Gastroesophageal sphincter (tissue), 4 donors: ENCODE measurements at regions not wholly inside any gene's neighbourhood (a gene's known extent, or its start where the extent isn't known, plus 50 kb on each side); places are given as distances from the start of the nearest gene placed in this dataset.

Source experiments
- ATAC-seq: fragments of 150-250 bp; one replicate; pipeline ENCODE4 v1.9.1; 2016; ENCODE audit warnings: mild to moderate bottlenecking, moderate library complexity
- H3K27ac ChIP-seq, 4 donors: fragments of 200-600 bp; sonication (generic) in 3 of 4; 1 replicate in 3 of 4; 2 replicates in 1 of 4; pipeline ENCODE4 v1.5.1; 2016 to 2019
- H3K27me3 ChIP-seq: fragments of 200-600 bp; sonication (generic); one replicate; pipeline ENCODE4 v1.5.1; 2019
- H3K36me3 ChIP-seq, 2 donors: fragments of 200-600 bp; sonication (generic); one replicate each; pipeline ENCODE4 v1.5.1; 2019; ENCODE audit warnings: control low read depth in 1 of 2
- H3K4me1 ChIP-seq, 3 donors: fragments of 200-600 bp; sonication (generic); 1 replicate in 2 of 3; 2 replicates in 1 of 3; pipeline ENCODE4 v1.5.1; 2016 to 2019; ENCODE audit warnings: control low read depth in 2 of 3
- H3K4me3 ChIP-seq, 2 donors: fragments of 200-600 bp; sonication (generic); one replicate each; pipeline ENCODE4 v1.5.1; 2019; ENCODE audit warnings: mild to moderate bottlenecking in 1 of 2, moderate library complexity in 1 of 2
- H3K9me3 ChIP-seq, 3 donors: fragments of 200-600 bp; sonication (generic); one replicate each; pipeline ENCODE4 v1.5.1; 2017 to 2019; ENCODE audit warnings: control low read depth in 2 of 3
- EP300 ChIP-seq: sonication (generic); formaldehyde crosslinking; IDR thresholded peaks from one replicate; pipeline ENCODE4 v1.6.1; 2017; ENCODE audit warnings: antibody characterized with exemption, mild to moderate bottlenecking
- POLR2A ChIP-seq, 2 donors: fragments of 450-650 bp; IDR thresholded peaks; one replicate each; pipeline ENCODE4 v1.6.1; 2017; ENCODE audit warnings: antibody characterized with exemption in 2 of 2, mild to moderate bottlenecking in 2 of 2, moderate library complexity in 1 of 2
- POLR2AphosphoS5 ChIP-seq: sonication (generic); formaldehyde crosslinking; IDR thresholded peaks from one replicate; pipeline ENCODE4 v1.6.1; 2017; ENCODE audit warnings: antibody characterized with exemption
- WGBS, 2 donors: methylation state at CpG; one replicate each; pipeline ENCODE4 v1.1.5; 2018; ENCODE audit warnings: low coverage in 1 of 2; 5-methylcytosine and 5-hydroxymethylcytosine counted together
- small RNA-seq, 4 donors: library from RNA; depleted of rRNA; stranded (forward); fragments of <200 nt; gene quantifications; one replicate each; pipeline ENCODE3, GENCODE V24; 2016
- TF ChIP-seq, protein P1 (sequence below), 4 experiments: fragments of 200-600 bp in 2 of 4; fragments of 450-650 bp in 2 of 4; sonication (generic) in 1 of 4; IDR thresholded peaks; one replicate each; pipeline ENCODE4 v1.5.1; 2017 to 2019; ENCODE audit warnings: antibody characterized with exemption in 4 of 4, mild to moderate bottlenecking in 2 of 4, moderate library complexity in 2 of 4

DNA sequence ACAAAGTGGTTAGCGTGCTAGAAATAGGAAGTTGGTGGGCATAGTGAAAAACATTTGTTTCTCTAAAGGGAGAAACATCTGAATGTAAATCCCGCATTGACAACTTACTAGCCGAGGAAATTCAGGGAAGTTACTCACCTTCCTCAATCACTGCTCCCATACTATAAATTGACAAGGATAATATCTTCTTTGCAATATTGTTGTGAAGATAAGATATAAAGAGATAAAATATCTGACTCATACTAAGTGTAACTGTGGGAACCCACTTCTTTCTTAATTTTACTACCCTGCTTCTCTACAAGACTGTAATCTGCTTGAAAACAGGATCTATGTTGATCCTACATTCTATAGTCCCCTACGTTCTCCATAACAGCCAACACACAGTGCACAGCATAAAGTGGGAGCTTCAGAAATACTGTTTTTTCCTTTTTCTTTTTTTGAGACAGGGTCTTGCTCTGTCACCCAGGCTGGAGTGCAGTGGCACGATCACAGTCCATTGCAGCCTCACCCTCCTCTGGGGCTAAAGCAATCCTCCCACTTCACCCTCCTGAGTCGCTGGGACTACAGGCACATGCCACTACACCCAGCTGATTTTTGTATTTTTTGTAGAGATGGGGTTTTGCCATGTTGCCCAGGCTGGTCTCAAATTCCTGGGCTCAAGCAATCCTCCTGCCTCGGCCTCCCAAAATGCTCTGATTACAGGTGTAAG lies 57.4 kb upstream of the C1orf21 start:
- H3K27ac ChIP-seq = peak overlapping the region in 3 of 4 donors; percentile 69 to 74 (median 71)

DNA sequence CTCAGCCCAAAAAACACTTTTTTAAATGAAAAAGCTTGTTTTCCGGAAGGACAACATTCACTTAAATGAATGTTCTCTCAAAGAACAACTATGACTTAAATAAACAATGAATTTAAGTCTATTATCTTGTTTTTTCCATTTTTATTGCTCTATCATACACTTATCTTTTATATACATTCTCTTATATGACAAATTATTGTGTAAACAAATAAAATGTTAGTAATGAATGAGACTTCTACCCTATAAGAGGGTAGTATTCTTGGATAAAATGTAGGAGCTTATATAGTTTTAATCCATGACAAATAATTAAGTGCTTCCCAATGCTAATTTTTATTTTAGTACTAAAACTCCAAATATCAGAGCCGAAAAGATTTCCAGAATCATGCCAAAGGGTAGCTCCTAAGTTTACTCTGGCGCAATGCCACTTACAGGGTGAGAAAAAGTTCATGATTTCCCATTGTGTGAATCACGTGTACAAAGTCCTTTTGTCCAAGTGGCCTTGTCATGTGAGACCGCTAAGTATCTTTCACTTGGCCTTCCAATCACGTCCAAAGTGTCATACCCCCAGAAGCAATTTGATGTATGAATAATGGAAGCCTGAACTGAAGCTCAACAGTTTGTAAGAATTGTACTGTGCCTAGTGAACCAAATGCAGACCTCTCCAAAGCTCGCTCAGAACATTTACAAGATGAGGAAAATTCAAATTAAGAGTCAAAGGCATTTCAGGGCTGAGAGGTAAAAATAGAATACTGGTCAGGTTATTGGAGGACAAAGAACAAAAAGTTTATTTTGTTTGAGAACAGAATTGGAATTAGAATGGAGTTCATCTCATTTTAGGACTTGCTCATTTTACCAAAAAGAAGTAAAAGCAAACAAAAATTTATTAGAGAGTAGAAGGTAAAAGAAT lies 56.6 kb upstream of the C1orf21 start:
- Histone ChIP-seq H3K4me1 (peaks cover 4 to 35% (median 4%) of the 10 kb centered on the region in 3 donors), H3K27me3 (no peaks in the 10 kb centered on the region), H3K36me3 (no peaks in the 10 kb centered on the region), H3K4me3 (no peak overlapping the region), H3K27ac (peak overlapping the region; percentile 59 to 93 (median 70)), H3K9me3 (no peaks in the 10 kb centered on the region)
- WGBS, 2 donors = 47 to 50% methylated on average over 7 of the region's 7 CpGs
- TF ChIP-seq POLR2A (IDR thresholded peaks at IDR 0.05) (no peak), POLR2AphosphoS5 (peak; percentile 48)
- peak; percentile 81 for ATAC-seq

More for the DNA sequence above, 57.4 kb upstream of the C1orf21 start:
- Histone ChIP-seq H3K36me3 (no peaks in the 10 kb centered on the region), H3K4me3 (no peak overlapping the region), H3K4me1 (peaks cover 4 to 35% (median 4%) of the 10 kb centered on the region in 3 donors), H3K9me3 (no peaks in the 10 kb centered on the region), H3K27me3 (no peaks in the 10 kb centered on the region)
- WGBS, 2 donors = 85 to 90% methylated on average over 6 to 7 of the region's 7 CpGs
- TF ChIP-seq, protein P1, sequence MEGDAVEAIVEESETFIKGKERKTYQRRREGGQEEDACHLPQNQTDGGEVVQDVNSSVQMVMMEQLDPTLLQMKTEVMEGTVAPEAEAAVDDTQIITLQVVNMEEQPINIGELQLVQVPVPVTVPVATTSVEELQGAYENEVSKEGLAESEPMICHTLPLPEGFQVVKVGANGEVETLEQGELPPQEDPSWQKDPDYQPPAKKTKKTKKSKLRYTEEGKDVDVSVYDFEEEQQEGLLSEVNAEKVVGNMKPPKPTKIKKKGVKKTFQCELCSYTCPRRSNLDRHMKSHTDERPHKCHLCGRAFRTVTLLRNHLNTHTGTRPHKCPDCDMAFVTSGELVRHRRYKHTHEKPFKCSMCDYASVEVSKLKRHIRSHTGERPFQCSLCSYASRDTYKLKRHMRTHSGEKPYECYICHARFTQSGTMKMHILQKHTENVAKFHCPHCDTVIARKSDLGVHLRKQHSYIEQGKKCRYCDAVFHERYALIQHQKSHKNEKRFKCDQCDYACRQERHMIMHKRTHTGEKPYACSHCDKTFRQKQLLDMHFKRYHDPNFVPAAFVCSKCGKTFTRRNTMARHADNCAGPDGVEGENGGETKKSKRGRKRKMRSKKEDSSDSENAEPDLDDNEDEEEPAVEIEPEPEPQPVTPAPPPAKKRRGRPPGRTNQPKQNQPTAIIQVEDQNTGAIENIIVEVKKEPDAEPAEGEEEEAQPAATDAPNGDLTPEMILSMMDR (IDR thresholded peaks at IDR 0.05) = no peak
- no peak for TF ChIP-seq POLR2A (IDR thresholded peaks at IDR 0.05)
- no peak for TF ChIP-seq POLR2AphosphoS5
- no peak for TF ChIP-seq EP300
- ATAC-seq = no peak

- 66 to 68% methylated on average over 4 of the region's 4 CpGs for WGBS, 2 donors
- H3K4me1 ChIP-seq = peaks cover 4 to 35% (median 4%) of the 10 kb centered on the region in 3 donors
- no peak for TF ChIP-seq POLR2A (IDR thresholded peaks at IDR 0.05)
- TF ChIP-seq POLR2AphosphoS5 = no peak
- TF ChIP-seq, protein P1 (IDR thresholded peaks at IDR 0.05) = no peak
- no peak for TF ChIP-seq EP300
- no peak overlapping the region for H3K4me3 ChIP-seq
- H3K36me3 ChIP-seq = no peaks in the 10 kb centered on the region
- H3K27ac ChIP-seq = peak overlapping the region; percentile 59 to 93 (median 70)
- no peaks in the 10 kb centered on the region for H3K9me3 ChIP-seq
- H3K27me3 ChIP-seq = no peaks in the 10 kb centered on the region
- no peak for ATAC-seq
Measured at GRCh38 chr1:184330875-184331274, 56.0 kb upstream of the C1orf21 start.

Small RNAs in the stretch of these regions (small RNA-seq; reads per million reads assigned to genes)
- 0 reads per million in 4 donors for gene RF00019
